HG03378 (cell line): ENCODE measurements at regions not wholly inside any gene's neighbourhood (a gene's known extent, or its start where the extent isn't known, plus 50 kb on each side); places are given as distances from the start of the nearest gene placed in this dataset.
"Not testable (repeated sequence)": the region's sequence is repeated elsewhere in the genome, so short reads cannot be mapped to it uniquely, and the experiment has no call there.

ENCODE experiments used
- ATAC-seq: cut with Tn5 transposase; IDR thresholded peaks from one replicate; pipeline ENCODE4 v1.9.1; 2021; ENCODE audit warnings: mild to moderate bottlenecking, moderate library complexity; ENCODE audit not compliant: unreplicated experiment

DNA sequence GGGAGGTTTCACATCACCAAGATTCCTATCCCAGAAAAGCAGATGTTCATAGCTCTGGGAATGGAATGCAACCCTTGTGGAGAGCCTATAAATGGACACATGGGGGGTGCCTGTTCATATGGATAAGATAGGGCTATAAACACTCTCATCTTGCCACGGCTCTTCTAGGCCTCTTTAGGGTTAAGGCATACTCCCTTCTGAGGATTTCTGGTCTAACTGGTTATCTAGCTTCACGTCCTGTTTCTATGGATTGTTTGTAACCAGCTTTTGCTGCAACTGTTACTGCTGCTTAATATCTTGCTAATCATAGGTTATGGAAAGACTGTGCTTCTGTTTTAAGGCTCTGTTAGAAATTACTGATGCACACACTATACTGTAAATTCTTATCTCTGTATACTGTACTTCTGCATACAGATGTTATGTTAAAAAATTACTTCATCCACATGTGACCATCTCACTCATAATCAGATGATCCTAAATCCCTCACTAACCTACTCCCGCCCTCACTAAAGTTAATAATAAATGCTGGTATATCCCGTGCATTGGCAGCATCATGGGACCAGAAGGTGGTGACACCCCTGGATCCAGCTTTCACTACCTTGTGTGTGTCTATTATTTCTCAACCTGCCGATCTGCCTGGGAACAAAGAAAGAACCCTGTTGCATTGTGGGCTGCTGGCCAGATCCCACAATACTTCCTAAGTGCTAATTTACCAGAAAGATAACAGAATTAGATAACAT is 68.7 kb downstream of the PRKAB2 start:
- ATAC-seq, result not testable (repeated sequence)

- no peak for ATAC-seq
These were observed 73.1 kb downstream of the PRKAB2 start for GRCh38 chr1:147099192-147099591.

DNA sequence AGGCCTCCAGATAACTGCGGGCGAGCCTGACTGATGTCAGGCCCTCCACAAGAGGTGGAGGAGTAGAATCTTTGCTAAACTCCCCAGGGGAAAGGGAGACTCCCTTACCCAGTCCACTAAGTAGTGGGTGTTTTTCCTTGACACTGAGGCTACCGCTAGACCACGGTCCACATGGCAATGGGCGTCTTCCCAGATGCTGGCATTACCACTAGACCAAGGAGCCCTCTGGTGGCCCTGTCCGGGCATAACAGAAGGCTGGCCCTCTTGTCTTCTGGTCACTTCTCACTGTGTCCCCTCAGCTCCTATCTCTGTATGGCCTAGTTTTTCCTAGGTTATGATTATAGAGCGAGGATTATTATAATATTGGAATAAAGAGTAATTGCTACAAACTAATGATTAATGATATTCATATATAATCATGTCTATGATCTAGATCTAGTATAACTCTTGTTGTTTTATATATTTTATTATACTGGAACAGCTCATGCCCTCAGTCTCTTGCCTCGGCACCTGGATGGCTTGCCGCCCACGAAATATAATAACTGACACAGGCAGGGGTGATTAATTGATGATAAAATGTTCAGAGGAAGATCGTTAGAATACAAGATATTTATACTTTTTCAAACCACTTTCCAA is 73.8 kb downstream of the PRKAB2 start:
- ATAC-seq, result not testable (repeated sequence)

DNA sequence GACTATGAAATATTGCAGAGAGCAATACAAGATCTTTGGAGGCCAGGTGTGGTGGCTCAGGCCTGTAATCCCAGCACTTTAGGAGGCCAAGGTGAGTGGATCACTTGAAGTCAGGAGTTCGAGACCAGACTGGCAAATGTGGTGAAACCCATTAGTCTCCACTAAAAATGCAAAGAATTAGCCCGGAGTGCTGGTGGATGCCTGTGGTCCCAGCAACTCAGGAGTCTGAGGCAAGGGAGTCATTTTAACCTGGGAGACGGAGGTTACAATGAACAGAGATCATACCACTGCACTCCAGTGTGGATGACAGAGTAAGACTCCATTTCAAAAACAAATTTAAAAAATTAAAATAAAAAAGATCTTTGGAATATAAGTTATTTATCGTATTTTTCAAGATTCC is 76.6 kb downstream of the PRKAB2 start:
- no peak for ATAC-seq

GRCh38 chr1:147091801-147092200 is 80.5 kb downstream of the PRKAB2 start:
- no peak for ATAC-seq

DNA sequence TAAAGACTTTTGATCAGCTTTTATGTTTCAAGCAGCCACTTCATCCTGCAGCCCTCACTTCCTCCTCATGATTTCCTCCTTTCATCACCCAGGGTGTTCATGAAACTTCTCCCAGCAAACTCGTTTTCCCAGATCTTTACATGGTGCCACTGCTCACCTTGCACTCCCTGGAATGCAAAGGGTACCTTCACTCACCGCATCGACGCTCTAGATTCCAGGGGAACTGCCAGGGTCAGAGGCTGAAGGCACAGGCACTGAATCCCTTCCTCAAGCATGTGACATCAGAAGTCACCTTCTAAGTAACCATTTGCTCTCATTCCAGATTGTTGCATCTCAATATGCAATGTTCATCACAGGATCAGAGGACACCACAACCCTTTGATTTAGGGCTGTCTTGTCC is 82.8 kb downstream of the PRKAB2 start:
- ATAC-seq, result no peak

- no peak for ATAC-seq
These were observed 86.1 kb downstream of the PRKAB2 start for GRCh38 chr1:147086129-147086528.

GRCh38 chr1:147084273-147085096 is 87.8 kb downstream of the PRKAB2 start:
- ATAC-seq, result peak; percentile 76

DNA sequence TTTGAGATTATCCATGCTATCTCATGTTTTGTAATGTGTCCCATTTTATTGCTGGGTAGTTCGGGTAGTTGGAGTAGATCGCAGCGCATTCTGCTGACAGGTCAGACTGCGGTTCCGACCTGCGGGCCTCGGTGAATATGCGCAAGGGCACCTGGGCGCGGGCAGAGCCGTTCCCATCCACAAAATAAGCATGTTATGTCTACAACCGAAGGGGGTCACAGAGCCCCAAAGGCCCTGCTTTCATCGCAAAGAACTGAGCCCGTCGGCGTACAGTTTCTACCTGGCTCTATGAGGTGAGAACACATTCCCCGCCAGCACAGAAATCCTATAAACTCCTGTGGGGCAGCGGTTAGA is 88.4 kb downstream of the PRKAB2 start:
- no peak for ATAC-seq

GRCh38 chr1:147080671-147081394 is 91.4 kb downstream of the PRKAB2 start:
- ATAC-seq, result no peak

DNA sequence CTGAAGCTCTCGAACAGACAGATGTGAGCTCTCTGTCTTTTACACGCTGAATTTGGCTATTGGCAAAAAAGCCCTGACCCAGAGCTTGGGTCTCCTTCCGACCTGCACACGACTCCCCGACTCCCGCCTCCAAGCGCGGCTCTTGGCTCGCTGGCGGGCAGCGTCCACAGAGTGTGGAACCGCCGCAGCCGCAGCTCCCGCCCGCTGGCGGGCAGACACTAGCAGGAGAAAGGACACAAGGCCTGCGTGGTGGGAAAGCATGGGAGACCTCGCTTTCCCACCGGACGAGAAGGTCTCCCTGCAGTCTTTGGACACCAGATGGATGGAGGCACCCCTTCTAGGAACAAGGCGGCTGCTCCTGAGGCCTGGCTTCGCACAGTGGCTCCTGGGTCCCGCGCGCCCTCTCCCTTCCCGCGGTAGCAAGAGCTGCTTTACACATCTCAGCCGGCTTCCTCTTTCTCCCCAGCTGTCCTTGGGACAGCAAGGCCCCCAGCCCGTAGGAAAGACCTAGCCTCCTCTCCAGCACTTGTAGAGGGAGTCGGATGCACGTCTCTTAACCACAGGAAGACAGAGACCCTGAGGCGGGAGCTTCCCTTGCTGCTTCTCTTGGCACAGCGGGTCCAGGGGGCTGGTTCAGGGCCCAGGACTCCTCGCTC is 92.1 kb downstream of the PRKAB2 start:
- ATAC-seq, result no peak

DNA sequence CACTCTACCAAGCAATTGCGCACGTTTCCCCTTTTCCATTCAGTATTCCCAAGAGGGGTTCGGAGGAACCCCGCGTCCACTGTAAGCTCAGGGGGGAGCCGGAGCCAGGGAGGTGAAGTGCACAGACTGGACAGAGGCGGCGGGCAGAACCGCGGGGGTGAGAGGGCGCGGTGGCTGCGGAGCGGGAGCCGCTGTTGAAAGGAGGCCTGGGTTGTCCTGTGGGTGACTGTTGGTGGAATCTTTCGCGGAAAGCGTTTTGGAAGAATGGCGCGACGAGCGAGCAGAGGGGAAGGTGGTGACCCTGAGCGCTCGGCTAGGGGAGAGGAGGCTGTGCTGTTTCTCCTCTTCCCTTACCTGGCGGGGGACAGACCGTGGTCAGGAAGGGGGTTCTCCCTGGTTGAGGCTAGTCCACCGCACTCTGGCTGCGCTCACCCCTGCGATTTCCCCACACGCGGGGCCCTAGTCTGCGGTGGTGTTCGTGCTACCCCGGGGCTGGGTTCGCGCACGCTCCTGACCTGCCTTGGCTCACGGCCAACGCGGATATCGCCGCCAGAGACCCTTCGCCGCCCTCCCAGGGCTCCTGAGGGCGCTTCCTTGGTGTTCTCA is 92.8 kb downstream of the PRKAB2 start:
- no peak for ATAC-seq

GRCh38 chr1:147078606-147079399 is 93.5 kb downstream of the PRKAB2 start:
- ATAC-seq, result no peak

- no peak for ATAC-seq
These were observed 94.2 kb downstream of the PRKAB2 start for GRCh38 chr1:147077936-147078605.

- no peak for ATAC-seq
These were observed 94.7 kb downstream of the PRKAB2 start for GRCh38 chr1:147077523-147077922.

GRCh38 chr1:147077081-147077480 is 95.2 kb downstream of the PRKAB2 start:
- ATAC-seq, result no peak

GRCh38 chr1:147076442-147076841 is 95.8 kb downstream of the PRKAB2 start:
- ATAC-seq, result no peak

DNA sequence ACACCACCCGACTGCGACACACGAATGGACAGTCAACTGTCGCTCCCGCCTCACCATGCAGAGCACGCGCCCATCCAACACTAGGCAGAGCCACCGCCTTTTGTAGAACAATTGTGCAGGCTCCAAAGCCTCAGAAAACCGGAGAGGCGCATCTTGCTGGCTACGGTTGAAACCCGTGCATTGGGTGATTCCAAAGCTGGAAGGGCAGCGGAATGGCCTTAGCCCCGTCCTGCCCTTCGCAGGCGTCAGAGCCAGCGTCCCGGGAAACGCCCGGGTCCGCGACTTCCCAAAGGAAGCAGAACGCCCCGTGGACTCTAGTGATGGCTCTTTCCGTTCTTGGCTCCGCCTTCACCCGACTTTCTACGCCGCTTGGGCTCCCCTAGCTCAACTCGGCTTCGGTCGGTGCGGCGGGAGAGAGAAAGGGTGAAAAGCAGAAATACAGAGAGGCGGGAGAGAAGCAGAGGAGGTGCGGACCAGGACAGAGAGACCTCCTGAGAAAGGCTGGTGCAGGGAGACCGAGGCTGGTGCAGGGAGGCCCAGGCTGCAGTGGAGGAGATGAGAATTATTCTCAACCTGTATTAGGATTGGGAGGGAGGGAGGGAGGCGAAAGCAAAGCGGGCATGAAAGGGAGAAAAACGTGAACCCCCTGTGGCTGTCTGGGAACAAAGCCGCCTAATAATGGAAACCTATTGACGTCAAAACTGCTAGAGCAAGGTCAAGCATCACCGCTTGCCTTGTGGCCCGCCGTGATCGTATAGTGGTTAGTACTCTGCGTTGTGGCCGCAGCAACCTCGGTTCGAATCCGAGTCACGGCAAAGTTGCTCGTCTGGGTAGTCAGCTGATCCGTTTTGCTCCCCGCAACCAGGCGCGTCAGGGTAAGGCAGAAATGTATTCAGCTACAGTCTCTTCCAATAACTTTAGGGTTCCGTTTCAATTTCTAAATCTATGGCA is 99.5 kb downstream of the PRKAB2 start:
- ATAC-seq, result no peak
